Right lobe of liver (tissue), 6 donors: ENCODE measurements at regions not wholly inside any gene's neighbourhood (a gene's known extent, or its start where the extent isn't known, plus 50 kb on each side); places are given as distances from the start of the nearest gene placed in this dataset.
"Not testable (repeated sequence)": the region's sequence is repeated elsewhere in the genome, so short reads cannot be mapped to it uniquely, and the experiment has no call there.

ENCODE experiments used
- ATAC-seq, 4 donors: fragments of 200-7000 bp; cut with Tn5 transposase; one replicate each; pipeline ENCODE4 v1.9.1; 2020; ENCODE audit warnings: mild to moderate bottlenecking in 4 of 4, moderate library complexity in 4 of 4
- DNase-seq, 3 donors: peaks; one replicate each; pipeline ENCODE4 v3.0.0-alpha.2; 2020
- H3K27ac ChIP-seq, 3 donors: fragments of 200-600 bp; one replicate each; pipeline ENCODE4 v1.8.0; 2022
- H3K27me3 ChIP-seq, 2 donors: fragments of 200-600 bp; one replicate each; pipeline ENCODE4 v1.8.0; 2022
- H3K36me3 ChIP-seq, 4 donors: fragments of 200-600 bp; sonication (generic) in 1 of 4; one replicate each; pipeline versions ENCODE4 v1.5.1 to v1.8.0; 2017 to 2022; ENCODE audit warnings: control low read depth in 1 of 4
- H3K4me1 ChIP-seq, 4 donors: fragments of 200-600 bp; sonication (generic) in 1 of 4; one replicate each; pipeline versions ENCODE4 v1.5.1 to v1.8.0; 2017 to 2022; ENCODE audit warnings: control low read depth in 1 of 4
- H3K4me3 ChIP-seq, 3 donors: fragments of 200-600 bp; one replicate each; pipeline ENCODE4 v1.8.0; 2022
- H3K9me3 ChIP-seq, 4 donors: fragments of 200-600 bp; sonication (generic) in 1 of 4; one replicate each; pipeline versions ENCODE4 v1.5.1 to v1.8.0; 2017 to 2022; ENCODE audit warnings: control low read depth in 1 of 4
- CTCF ChIP-seq, 4 donors: fragments of 200-600 bp in 3 of 4; fragments of 450-650 bp in 1 of 4; IDR thresholded peaks; one replicate each; pipeline versions ENCODE4 v1.5.1 to v1.8.0; 2016 to 2022; ENCODE audit warnings: antibody characterized with exemption in 4 of 4, mild to moderate bottlenecking in 2 of 4
- POLR2A ChIP-seq: fragments of 450-650 bp; IDR thresholded peaks from one replicate; pipeline ENCODE4 v1.6.1; 2017; ENCODE audit warnings: antibody characterized with exemption, mild to moderate bottlenecking
- WGBS: methylation state at CpG from one replicate; pipeline ENCODE4 v1.1.6; 2018; ENCODE audit warnings: low coverage, low lambda C conversion rate; ENCODE audit not compliant: insufficient coverage; ENCODE audit errors: missing lambda C conversion rate; 5-methylcytosine and 5-hydroxymethylcytosine counted together
- intact Hi-C, 2 donors: fragments of 100-400 bp; cut with DNase I; formaldehyde crosslinking; loops; one replicate each; pipeline versions ENCODE4 v1.11.2 to v1.14.1; 2022
- donor health status: DM: no; HTN: yes; CAD: no.
- donor health status: DM: no; HTN: no; CAD: no.
- donor health status: DM: no; HTN: no; CAD: no.
- donor health status: DM: no; HTN: yes; CAD: no.
- donor health status: DM: no; HTN: yes; CAD: no.

DNA sequence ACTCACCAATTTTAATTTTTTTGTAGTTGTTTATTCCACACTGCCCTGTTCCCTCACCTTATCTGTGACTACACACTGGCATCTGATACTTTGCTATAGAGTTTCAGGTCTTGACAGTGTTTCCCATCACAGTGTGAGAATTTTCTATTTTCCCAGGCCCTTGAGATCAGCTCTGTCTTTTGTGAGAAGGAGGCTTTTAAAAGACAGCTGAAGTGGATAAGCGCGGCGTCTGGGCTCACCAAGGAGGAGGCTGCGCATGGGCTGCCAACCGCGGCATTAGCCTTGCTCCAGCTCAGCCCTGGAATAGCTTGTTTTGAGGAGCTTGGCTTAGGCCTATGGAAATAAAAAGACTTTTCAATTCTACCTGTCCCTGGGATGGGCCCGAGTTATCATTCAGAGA lies 181.3 kb downstream of the RMST start:
- no peak for DNase-seq
- WGBS = 95% methylated on average over 7 of the region's 7 CpGs
- TF ChIP-seq POLR2A = no peak
- no peak for TF ChIP-seq CTCF (IDR thresholded peaks at IDR 0.05)

DNA sequence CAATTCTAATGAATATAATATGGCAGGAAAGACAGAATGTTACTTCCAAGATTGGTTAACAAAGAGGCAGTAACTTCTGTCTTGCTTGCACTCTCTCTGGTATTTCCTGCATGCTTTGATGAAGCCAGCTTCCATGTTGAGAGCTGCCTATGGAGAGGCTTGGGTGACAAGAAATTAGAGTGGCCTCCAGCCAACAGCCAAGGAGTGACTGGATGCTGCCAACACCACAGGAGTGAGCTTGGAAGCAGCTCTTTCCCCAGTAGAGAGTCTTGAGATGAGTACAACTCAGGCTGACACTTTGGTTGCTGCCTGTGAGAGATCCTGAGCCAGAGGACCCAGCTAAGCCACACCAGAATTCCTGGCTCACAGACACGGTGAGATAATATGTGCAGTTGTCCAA lies 183.1 kb downstream of the RMST start:
- Histone ChIP-seq H3K9me3 (no peaks in the 10 kb centered on the region), H3K4me3 (no peak overlapping the region), H3K4me1 (no peaks in the 10 kb centered on the region), H3K36me3 (no peaks in the 10 kb centered on the region), H3K27me3 (no peaks in the 10 kb centered on the region), H3K27ac (no peak overlapping the region)
- intact Hi-C loops = no loop called here
- DNase-seq (no peak), ATAC-seq (no peak)
- TF ChIP-seq CTCF (IDR thresholded peaks at IDR 0.05) = no peak
- no peak for TF ChIP-seq POLR2A
- 60% methylated on average over 1 of the region's 1 CpG for WGBS

More for the DNA sequence above, 181.3 kb downstream of the RMST start:
- Histone ChIP-seq H3K9me3 (no peaks in the 10 kb centered on the region), H3K4me1 (no peaks in the 10 kb centered on the region), H3K36me3 (no peaks in the 10 kb centered on the region), H3K27ac (no peak overlapping the region), H3K27me3 (no peaks in the 10 kb centered on the region), H3K4me3 (no peak overlapping the region)
- ATAC-seq = no peak
- intact Hi-C loops = no loop called here

- ATAC-seq (no peak), DNase-seq (no peak)
- intact Hi-C loops = no loop called here
- H3K9me3 ChIP-seq = no peaks in the 10 kb centered on the region
- no peaks in the 10 kb centered on the region for H3K4me1 ChIP-seq
- no peaks in the 10 kb centered on the region for H3K36me3 ChIP-seq
- H3K27ac ChIP-seq = no peak overlapping the region
- no peak overlapping the region for H3K4me3 ChIP-seq
- no peaks in the 10 kb centered on the region for H3K27me3 ChIP-seq
- TF ChIP-seq CTCF (IDR thresholded peaks at IDR 0.05) (no peak), POLR2A (no peak)
- no CpG with 5 or more reads among the region's 1 CpG for WGBS
These were observed 184.5 kb downstream of the RMST start for GRCh38 chr12:97647142-97647541.

GRCh38 chr12:97650242-97650641 lies 187.6 kb downstream of the RMST start:
- H3K27me3 ChIP-seq = no peaks in the 10 kb centered on the region
- WGBS = 48% methylated on average over 2 of the region's 2 CpGs

GRCh38 chr12:97656548-97656947 lies 193.9 kb downstream of the RMST start:
- H3K4me3 ChIP-seq, H3K9me3 ChIP-seq, H3K27me3 ChIP-seq, H3K4me1 ChIP-seq, intact Hi-C loops, ATAC-seq, H3K36me3 ChIP-seq, DNase-seq, H3K27ac ChIP-seq: not testable (repeated sequence)
- 96% methylated on average over 9 of the region's 19 CpGs for WGBS

More at GRCh38 chr12:97650242-97650641, 187.6 kb downstream of the RMST start:
- Histone ChIP-seq H3K9me3 (no peaks in the 10 kb centered on the region), H3K27ac (no peak overlapping the region), H3K4me3 (no peak overlapping the region), H3K4me1 (no peaks in the 10 kb centered on the region), H3K36me3 (no peaks in the 10 kb centered on the region)
- intact Hi-C loops = no loop called here
- TF ChIP-seq POLR2A (no peak), CTCF (IDR thresholded peaks at IDR 0.05) (no peak)
- DNase-seq (no peak), ATAC-seq (no peak)
